ACC112 (cell line): ENCODE measurements at regions not wholly inside any gene's neighbourhood (a gene's known extent, or its start where the extent isn't known, plus 50 kb on each side); places are given as distances from the start of the nearest gene placed in this dataset.

Experiments used
- H2AFZ ChIP-seq: fragments of 200-600 bp; sonication (generic); one replicate; pipeline ENCODE4 v1.6.0; 2017; ENCODE audit warnings: antibody characterized with exemption, low read length; ENCODE audit not compliant: unreplicated experiment
- H3K27ac ChIP-seq: fragments of 200-600 bp; sonication (generic); 2 replicates; pipeline ENCODE4 v1.5.1; 2014; ENCODE audit warnings: low read depth, mild to moderate bottlenecking, antibody characterized with exemption, low read length, moderate library complexity
- H3K27me3 ChIP-seq: fragments of 200-600 bp; sonication (generic); 2 replicates; pipeline ENCODE4 v1.6.1; 2014; ENCODE audit warnings: mild to moderate bottlenecking, antibody characterized with exemption, low read length, moderate library complexity, mixed read lengths; ENCODE audit not compliant: insufficient read depth
- H3K36me3 ChIP-seq: fragments of 200-600 bp; sonication (generic); 2 replicates; pipeline ENCODE4 v1.6.1; 2016; ENCODE audit warnings: mild to moderate bottlenecking, antibody characterized with exemption, low read length, moderate library complexity, mixed read lengths; ENCODE audit not compliant: insufficient read depth
- H3K4me1 ChIP-seq: fragments of 200-600 bp; sonication (generic); one replicate; pipeline ENCODE4 v1.6.1; 2016; ENCODE audit warnings: low read length, mixed read lengths; ENCODE audit not compliant: insufficient read depth, unreplicated experiment, control insufficient read depth
- H3K4me3 ChIP-seq: fragments of 200-600 bp; sonication (generic); 2 replicates; pipeline ENCODE4 v1.5.1; 2014; ENCODE audit warnings: mild to moderate bottlenecking, low read depth, low read length
- H3K79me2 ChIP-seq: fragments of 200-600 bp; sonication (generic); one replicate; pipeline ENCODE4 v1.6.0; 2016; ENCODE audit warnings: low read length; ENCODE audit not compliant: control insufficient read depth, unreplicated experiment, insufficient read depth

DNA sequence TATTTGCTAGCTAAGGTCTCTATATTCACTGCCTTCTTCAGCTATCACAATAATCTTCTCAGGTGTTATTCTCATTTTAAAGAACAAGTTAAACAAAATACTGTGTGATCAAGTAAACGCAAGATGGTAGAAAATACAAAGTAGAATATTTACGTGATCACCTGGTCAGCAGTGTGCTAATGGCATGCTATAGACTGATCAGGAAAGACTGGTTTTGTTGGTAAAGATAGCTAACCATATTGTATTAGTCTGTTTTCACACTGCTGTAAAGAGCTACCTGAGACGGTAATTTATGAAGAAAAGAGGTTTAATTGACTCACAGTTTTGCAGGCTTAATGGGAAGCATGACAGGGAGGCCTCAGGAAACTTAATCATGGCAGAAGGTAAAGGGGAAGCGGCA is 50.4 kb downstream of the ZBTB38 start:
- no peaks in the 10 kb centered on the region for H3K27me3 ChIP-seq
- H3K36me3 ChIP-seq: peaks cover 57% of the 10 kb centered on the region
- H3K4me1 ChIP-seq: peaks cover 37% of the 10 kb centered on the region
- H2AFZ ChIP-seq: no peak overlapping the region
- H3K4me3 ChIP-seq: no peak overlapping the region
- peaks cover 71% of the 10 kb centered on the region for H3K79me2 ChIP-seq
- peak overlapping the region; percentile 20; the same call in 1 of the 2 replicates for H3K27ac ChIP-seq

GRCh38 chr3:141419946-141420345 is 51.6 kb downstream of the ZBTB38 start:
- H3K27ac ChIP-seq: peak overlapping the region; percentile 90
- peaks cover 30% of the 10 kb centered on the region for H3K4me1 ChIP-seq
- peaks cover 65% of the 10 kb centered on the region for H3K79me2 ChIP-seq
- H3K4me3 ChIP-seq: no peak overlapping the region
- peaks cover 45% of the 10 kb centered on the region for H3K36me3 ChIP-seq
- H3K27me3 ChIP-seq: no peaks in the 10 kb centered on the region
- no peak overlapping the region for H2AFZ ChIP-seq

DNA sequence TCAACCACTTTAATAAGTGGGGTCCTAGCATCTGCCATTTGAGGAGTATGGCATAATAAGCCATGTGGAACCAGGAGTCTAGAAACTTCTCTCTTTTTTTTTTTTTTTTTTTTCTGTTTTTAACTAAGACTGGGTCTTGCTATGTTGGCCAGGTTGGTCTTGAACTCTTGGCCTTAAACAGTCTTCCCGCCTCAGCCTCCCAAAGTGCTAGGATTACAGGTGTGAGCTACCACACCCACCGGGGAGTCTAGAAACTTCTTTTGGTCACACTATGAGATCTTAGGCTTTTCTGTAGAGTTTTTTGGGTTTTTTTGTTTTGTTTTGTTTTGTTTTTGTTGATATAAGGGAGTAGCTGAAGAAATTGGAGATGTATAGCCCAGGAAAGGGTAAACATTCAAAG is 52.9 kb downstream of the ZBTB38 start:
- Histone ChIP-seq H3K4me3 (no peak overlapping the region), H3K27ac (peak overlapping the region; percentile 90), H3K4me1 (peaks cover 43% of the 10 kb centered on the region), H3K27me3 (no peaks in the 10 kb centered on the region), H3K36me3 (peaks cover 34% of the 10 kb centered on the region), H2AFZ (no peak overlapping the region), H3K79me2 (peaks cover 64% of the 10 kb centered on the region)

DNA sequence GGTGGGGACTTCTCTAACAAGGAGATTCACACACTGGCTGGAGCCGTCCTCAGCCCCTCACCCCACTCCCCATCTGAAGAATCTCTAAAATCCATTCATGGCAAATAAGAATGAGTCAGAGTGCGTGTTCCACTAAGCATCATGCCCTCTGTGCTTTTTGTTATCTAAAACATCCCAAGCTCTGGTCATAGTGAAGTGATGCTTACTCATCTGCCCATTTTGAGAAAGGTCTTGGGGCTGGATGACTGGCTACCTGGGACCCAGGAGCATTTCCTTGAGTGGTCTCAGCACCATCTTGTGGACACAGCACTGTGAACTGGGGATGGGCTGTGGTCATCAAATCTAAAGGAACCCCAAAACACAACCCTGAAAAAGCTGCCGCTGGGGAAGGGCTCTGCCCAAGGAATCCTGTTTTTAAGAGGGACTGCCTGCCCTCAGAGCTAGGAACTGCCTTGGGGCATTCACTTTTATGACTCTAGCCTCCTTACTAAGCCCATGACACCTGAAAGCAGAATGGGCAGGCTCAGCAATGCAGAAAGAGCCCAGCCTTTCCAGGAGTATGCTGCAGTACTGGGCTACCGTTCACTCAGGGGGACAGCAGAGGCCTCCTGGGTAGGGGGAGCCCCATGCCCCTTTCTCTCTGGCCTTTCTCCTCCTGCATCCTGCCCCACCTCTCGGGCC is 53.5 kb downstream of the ZBTB38 start:
- Histone ChIP-seq H3K27ac (peak overlapping the region; percentile 90), H2AFZ (no peak overlapping the region), H3K36me3 (peaks cover 28% of the 10 kb centered on the region), H3K4me1 (peaks cover 48% of the 10 kb centered on the region), H3K79me2 (peaks cover 65% of the 10 kb centered on the region), H3K27me3 (no peaks in the 10 kb centered on the region), H3K4me3 (no peak overlapping the region)

- H3K36me3 ChIP-seq: peaks cover 29% of the 10 kb centered on the region
- H3K79me2 ChIP-seq: peaks cover 68% of the 10 kb centered on the region
- H3K4me3 ChIP-seq: no peak overlapping the region
- H3K27me3 ChIP-seq: no peaks in the 10 kb centered on the region
- peaks cover 60% of the 10 kb centered on the region for H3K4me1 ChIP-seq
- peak overlapping the region; percentile 16 for H3K27ac ChIP-seq
- H2AFZ ChIP-seq: no peak overlapping the region
These were observed 54.8 kb downstream of the ZBTB38 start for GRCh38 chr3:141422961-141423582.

DNA sequence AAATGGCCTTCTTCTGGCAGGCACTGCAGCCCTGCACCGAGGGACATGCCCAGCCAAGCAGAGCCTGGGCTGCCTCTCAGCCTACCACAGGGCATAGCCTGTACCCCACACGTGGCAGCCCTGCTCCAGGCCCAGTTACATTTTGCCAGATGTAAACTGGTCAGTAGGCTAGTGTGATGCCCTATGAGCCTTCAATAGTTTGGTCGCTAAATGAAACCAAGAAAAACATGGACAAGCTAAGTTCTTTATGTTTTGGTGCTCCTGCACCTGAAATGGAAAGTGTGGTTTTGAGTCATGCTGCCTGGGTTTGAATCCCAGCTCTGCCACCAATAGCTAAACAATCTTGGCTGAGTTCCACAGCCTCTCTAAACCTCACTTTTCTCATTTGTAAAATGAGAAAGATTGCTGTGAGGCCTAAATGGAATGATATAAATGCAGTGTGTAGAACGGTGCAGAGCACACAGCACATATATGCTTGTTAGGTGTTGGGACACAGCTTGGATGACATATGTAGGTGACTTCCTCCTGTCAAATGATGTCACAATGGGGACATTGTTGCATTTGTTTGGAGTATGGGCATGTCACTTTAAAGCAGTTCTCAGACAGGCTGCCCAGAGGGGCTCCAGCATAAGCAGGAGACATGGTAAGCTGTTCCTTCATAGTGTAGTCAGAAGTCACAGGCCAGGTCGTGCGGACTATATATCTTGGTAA is 57.4 kb downstream of the ZBTB38 start:
- Histone ChIP-seq H3K27ac (peak overlapping the region; percentile 57; the same call in 1 of the 2 replicates), H3K36me3 (peaks cover 23% of the 10 kb centered on the region), H3K4me3 (no peak overlapping the region; the same call in 1 of the 2 replicates), H3K79me2 (peaks cover 77% of the 10 kb centered on the region), H2AFZ (no peak overlapping the region), H3K4me1 (peaks cover 51% of the 10 kb centered on the region), H3K27me3 (no peaks in the 10 kb centered on the region)

DNA sequence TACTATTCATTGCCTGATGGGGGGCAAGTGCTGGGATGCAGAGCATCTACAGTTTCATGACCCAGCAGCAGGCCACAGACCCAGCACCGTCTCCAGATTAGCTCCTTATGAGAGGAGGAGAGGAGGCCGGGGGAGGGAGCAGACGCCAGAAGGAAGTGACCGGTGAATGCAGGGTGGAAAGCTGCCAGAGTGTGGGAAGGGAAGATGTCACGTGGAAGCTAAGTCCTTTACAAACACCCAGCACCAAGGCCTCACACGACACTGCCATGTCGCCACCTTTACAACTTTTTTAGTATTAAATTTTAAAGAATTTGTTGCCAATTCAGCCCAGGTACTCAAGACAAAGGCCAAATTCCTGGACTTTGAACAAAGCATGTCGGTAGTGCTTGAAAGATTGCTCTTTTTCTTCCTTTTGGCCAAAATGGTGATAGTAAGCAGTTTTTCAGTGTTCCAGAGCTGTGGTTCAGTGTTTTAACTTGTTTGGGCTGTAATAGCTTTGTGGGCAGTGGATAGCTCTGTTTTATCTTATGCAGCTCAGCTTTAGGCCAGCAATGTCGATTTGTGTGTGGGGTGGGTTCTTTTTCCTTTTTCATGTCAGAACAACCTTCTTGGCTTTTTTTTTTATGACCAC is 58.2 kb downstream of the ZBTB38 start:
- H3K27me3 ChIP-seq: no peaks in the 10 kb centered on the region
- no peak overlapping the region for H3K4me3 ChIP-seq
- H3K79me2 ChIP-seq: peaks cover 74% of the 10 kb centered on the region
- H3K36me3 ChIP-seq: peaks cover 23% of the 10 kb centered on the region
- peaks cover 44% of the 10 kb centered on the region for H3K4me1 ChIP-seq
- H2AFZ ChIP-seq: no peak overlapping the region
- peak overlapping the region; percentile 57 for H3K27ac ChIP-seq

- peaks cover 32% of the 10 kb centered on the region for H3K36me3 ChIP-seq
- H3K4me3 ChIP-seq: no peak overlapping the region
- no peak overlapping the region for H3K27ac ChIP-seq
- no peak overlapping the region for H2AFZ ChIP-seq
- peaks cover 73% of the 10 kb centered on the region for H3K79me2 ChIP-seq
- H3K4me1 ChIP-seq: peaks cover 37% of the 10 kb centered on the region
- no peaks in the 10 kb centered on the region for H3K27me3 ChIP-seq
These were observed 59.1 kb upstream of the RASA2 start for GRCh38 chr3:141427764-141428163.

DNA sequence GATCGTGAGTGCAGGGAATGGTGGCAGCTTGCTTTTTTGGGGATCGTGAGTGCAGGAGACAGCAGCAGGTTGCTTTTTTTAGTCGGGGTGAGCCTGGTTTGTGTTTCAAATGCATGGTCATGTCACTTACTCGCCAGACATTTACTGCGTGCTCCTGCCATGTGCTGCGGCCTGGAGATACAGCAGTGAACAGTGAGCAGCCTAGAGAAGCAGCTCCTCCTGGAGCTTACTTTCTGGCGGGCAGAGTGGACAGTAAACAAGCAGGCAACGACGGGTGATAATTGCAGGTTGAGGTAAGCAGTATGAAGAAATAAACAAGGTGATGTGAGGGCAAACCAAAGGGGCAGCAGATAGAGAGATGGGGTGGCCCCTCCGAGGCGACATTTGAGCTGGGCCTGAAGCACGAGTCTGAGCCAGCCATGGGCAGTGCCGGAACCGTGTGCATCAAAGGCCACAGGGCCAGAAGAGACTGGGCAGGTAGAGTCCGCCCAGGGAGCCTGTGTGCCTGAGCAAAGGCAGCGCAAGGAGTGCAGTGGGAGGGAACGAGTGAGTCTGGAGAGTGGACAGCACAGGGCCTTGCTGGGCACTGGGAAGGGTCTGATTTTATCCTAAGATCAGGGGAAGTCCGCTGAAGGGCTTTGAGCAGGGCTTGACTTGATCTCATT is 57.3 kb upstream of the RASA2 start:
- H3K4me3 ChIP-seq: no peak overlapping the region
- no peaks in the 10 kb centered on the region for H3K27me3 ChIP-seq
- peaks cover 39% of the 10 kb centered on the region for H3K4me1 ChIP-seq
- H2AFZ ChIP-seq: no peak overlapping the region
- no peak overlapping the region for H3K27ac ChIP-seq
- H3K36me3 ChIP-seq: peaks cover 28% of the 10 kb centered on the region
- peaks cover 73% of the 10 kb centered on the region for H3K79me2 ChIP-seq

DNA sequence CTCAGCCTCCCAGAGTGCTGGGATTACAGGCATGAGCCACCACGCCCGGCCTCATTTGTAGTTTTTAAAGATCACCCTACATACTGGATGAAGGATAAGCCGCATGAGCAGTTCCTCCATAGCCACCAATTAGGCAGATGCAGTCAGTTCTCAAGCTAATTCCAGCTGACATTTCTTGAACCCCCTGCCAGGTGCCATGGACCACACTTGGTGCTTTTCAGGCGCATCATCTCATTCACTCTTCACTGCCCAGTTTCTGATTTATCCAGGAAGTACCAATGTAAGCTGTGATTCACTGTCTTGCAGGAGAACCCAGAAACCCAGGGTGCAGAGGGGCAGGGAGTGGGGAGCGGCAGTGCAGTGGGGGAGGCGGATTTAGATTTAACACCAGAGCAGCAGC is 56.5 kb upstream of the RASA2 start:
- H3K27me3 ChIP-seq: no peaks in the 10 kb centered on the region
- H3K79me2 ChIP-seq: peaks cover 68% of the 10 kb centered on the region
- H2AFZ ChIP-seq: no peak overlapping the region
- H3K27ac ChIP-seq: no peak overlapping the region
- no peak overlapping the region for H3K4me3 ChIP-seq
- H3K36me3 ChIP-seq: peaks cover 28% of the 10 kb centered on the region
- H3K4me1 ChIP-seq: peaks cover 31% of the 10 kb centered on the region
